GM23338 (cell line): ENCODE measurements at regions not wholly inside any gene's neighbourhood (a gene's known extent, or its start where the extent isn't known, plus 50 kb on each side); places are given as distances from the start of the nearest gene placed in this dataset.

Experiments
- ATAC-seq: fragments of 200-7000 bp; cut with Tn5 transposase; 3 replicates; pipeline ENCODE4 v1.9.1; 2020
- DNase-seq: peaks from one replicate; pipeline ENCODE4 v3.0.0-alpha.2; 2015; ENCODE audit warnings: low spot score
- H2AFZ ChIP-seq: fragments of 200-600 bp; sonication (generic); 2 replicates; pipeline ENCODE4 v1.8.0; 2016; ENCODE audit warnings: antibody characterized with exemption, mild to moderate bottlenecking, moderate library complexity
- H3F3A ChIP-seq: fragments of 200-600 bp; sonication (generic); replicated peaks from 2 replicates; pipeline ENCODE4 v1.8.0; 2017; ENCODE audit warnings: antibody characterized with exemption, mixed run types, low read depth
- H3K27ac ChIP-seq: fragments of 200-600 bp; sonication (generic); 2 replicates; pipeline ENCODE4 v1.6.1; 2016; ENCODE audit warnings: low read depth
- H3K27me3 ChIP-seq: fragments of 200-600 bp; sonication (generic); 2 replicates; pipeline ENCODE4 v1.8.0; 2016; ENCODE audit warnings: mild to moderate bottlenecking, mixed run types, moderate library complexity; ENCODE audit not compliant: insufficient read depth
- H3K36me3 ChIP-seq: fragments of 200-600 bp; sonication (generic); 2 replicates; pipeline ENCODE4 v1.8.0; 2016; ENCODE audit warnings: mild to moderate bottlenecking; ENCODE audit not compliant: insufficient read depth
- H3K4me1 ChIP-seq: fragments of 200-600 bp; sonication (generic); 2 replicates; pipeline ENCODE4 v1.8.0; 2016; ENCODE audit warnings: mild to moderate bottlenecking, moderate library complexity; ENCODE audit not compliant: insufficient read depth
- H3K4me2 ChIP-seq: fragments of 200-600 bp; sonication (generic); 2 replicates; pipeline ENCODE4 v1.7.1; 2017; ENCODE audit warnings: mixed run types
- H3K4me3 ChIP-seq: fragments of 200-600 bp; sonication (generic); 2 replicates; pipeline ENCODE4 v1.6.1; 2016; ENCODE audit warnings: mixed run types
- H3K79me2 ChIP-seq: fragments of 200-600 bp; sonication (generic); replicated peaks from 2 replicates; pipeline ENCODE4 v1.8.0; 2017; ENCODE audit warnings: mild to moderate bottlenecking; ENCODE audit not compliant: insufficient read depth
- H3K9me2 ChIP-seq: fragments of 200-600 bp; sonication (generic); 2 replicates; pipeline ENCODE4 v1.8.0; 2017; ENCODE audit not compliant: insufficient read depth
- H4K20me1 ChIP-seq: fragments of 200-600 bp; sonication (generic); replicated peaks from 2 replicates; pipeline ENCODE4 v1.8.0; 2017; ENCODE audit warnings: mild to moderate bottlenecking; ENCODE audit not compliant: insufficient read depth
- H3K27ac Mint-ChIP-seq: 2 replicates; pipeline ENCODE4 v1.8.0; 2020; ENCODE audit warnings: inconsistent platforms, mild to moderate bottlenecking, moderate library complexity, mixed read lengths
- H3K27me3 Mint-ChIP-seq: 3 replicates; pipeline ENCODE4 v1.8.0; 2022; ENCODE audit warnings: low read depth, mild to moderate bottlenecking, moderate library complexity, mixed read lengths, inconsistent platforms; ENCODE audit not compliant: insufficient read depth, poor library complexity
- H3K36me3 Mint-ChIP-seq: 3 replicates; pipeline ENCODE4 v1.8.0; 2021; ENCODE audit warnings: low read depth, mild to moderate bottlenecking, inconsistent platforms, moderate library complexity, mixed read lengths
- H3K4me1 Mint-ChIP-seq: 3 replicates; pipeline ENCODE4 v1.8.0; 2020; ENCODE audit warnings: mild to moderate bottlenecking, inconsistent platforms, mixed read lengths
- H3K4me3 Mint-ChIP-seq: 3 replicates; pipeline ENCODE4 v1.8.0; 2021; ENCODE audit warnings: moderate library complexity, mild to moderate bottlenecking, inconsistent platforms, mixed read lengths
- H3K9me3 Mint-ChIP-seq: 3 replicates; pipeline ENCODE4 v1.8.0; 2020; ENCODE audit warnings: moderate library complexity, mild to moderate bottlenecking, inconsistent platforms, mixed read lengths
- EZH2 ChIP-seq: fragments of 200-600 bp; sonication (generic); IDR thresholded peaks from one replicate; pipeline ENCODE4 v1.8.0; 2017; ENCODE audit warnings: antibody characterized with exemption, mild to moderate bottlenecking, low read depth; ENCODE audit not compliant: unreplicated experiment
- NANOG ChIP-seq: IDR thresholded peaks from 2 replicates; pipeline ENCODE4 v1.6.1; 2016; ENCODE audit warnings: antibody characterized with exemption, borderline replicate concordance
- POLR2AphosphoS5 ChIP-seq: IDR thresholded peaks from 2 replicates; pipeline ENCODE4 v1.6.1; 2016; ENCODE audit warnings: antibody characterized with exemption, low read depth
- STAT1 ChIP-seq: IDR thresholded peaks from one replicate; pipeline ENCODE4 v1.6.1; 2016; ENCODE audit warnings: antibody characterized with exemption; ENCODE audit not compliant: unreplicated experiment
- ZNF114 ChIP-seq: fragments of 250-450 bp; sonication (Bioruptor Pico); IDR thresholded peaks from 2 replicates; pipeline ENCODE4 v1.5.0; 2020; ENCODE audit warnings: mild to moderate bottlenecking, moderate library complexity
- ZNF331 ChIP-seq: fragments of 250-450 bp; sonication (Bioruptor Pico); IDR thresholded peaks from 2 replicates; pipeline ENCODE4 v1.5.0; 2020; ENCODE audit warnings: low read depth, mild to moderate bottlenecking, moderate library complexity
- TF ChIP-seq, protein P1 (sequence below): IDR thresholded peaks from one replicate; pipeline ENCODE4 v1.6.1; 2018; ENCODE audit warnings: antibody characterized with exemption; ENCODE audit not compliant: unreplicated experiment

DNA sequence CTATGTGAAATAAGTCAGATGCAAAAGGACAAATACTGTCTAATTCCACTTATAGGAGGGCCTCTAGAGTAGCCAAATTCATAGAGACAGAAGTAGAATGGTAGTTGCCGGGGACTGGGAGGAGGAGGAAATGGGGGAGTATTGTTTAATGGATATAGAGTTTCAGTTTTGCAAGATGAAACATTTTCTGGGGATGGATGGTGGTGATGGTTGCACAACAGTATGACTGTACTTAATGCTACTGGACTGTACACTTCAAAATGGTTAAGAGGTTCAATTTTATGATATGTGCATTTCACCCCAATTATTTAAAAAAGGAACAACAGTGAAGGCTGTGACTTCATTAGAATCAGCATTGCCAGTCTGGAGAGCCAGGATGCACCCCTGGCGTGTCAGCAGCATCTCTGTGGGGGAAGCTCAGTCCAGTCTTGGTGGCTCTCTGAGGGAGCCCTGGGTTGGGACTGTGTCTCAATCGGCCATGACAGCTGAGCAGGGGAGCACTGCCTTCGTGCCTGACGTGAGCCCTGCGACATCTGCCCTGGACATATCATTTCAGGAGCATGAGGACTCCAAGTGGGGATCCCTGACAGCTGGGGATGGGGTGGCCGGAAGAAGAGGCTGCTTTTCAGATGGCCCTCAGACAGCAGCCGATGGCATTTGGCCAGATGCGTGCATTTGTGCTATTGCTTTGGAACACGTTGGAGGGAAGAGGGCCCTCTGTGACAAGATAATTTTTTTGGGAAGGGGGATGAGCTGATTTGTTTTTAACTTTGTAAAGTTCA lies 130.8 kb upstream of the STC2 start (continued):
- no peak for TF ChIP-seq EZH2

DNA sequence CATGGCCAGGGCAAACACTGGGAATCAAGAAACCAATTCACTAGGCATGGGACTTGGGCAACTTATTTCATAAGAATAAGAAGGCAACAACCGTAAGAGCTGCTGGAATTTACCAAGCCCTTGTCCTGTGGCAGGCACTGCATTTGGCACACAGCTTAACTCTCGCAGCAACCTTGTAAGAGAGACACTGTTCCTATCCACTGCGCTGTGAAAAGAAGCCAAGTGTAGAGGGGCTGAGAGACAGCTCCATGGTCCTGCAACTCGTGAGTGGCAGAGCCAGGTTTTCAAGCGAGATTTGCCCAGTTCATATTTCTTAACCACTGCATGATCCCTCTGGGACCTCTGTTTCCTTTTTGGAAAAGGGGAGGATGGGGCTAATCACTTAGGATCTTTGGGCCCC lies 129.3 kb upstream of the STC2 start:
- no peaks in the 10 kb centered on the region for H4K20me1 ChIP-seq
- no peak for DNase-seq
- TF ChIP-seq, protein P1, sequence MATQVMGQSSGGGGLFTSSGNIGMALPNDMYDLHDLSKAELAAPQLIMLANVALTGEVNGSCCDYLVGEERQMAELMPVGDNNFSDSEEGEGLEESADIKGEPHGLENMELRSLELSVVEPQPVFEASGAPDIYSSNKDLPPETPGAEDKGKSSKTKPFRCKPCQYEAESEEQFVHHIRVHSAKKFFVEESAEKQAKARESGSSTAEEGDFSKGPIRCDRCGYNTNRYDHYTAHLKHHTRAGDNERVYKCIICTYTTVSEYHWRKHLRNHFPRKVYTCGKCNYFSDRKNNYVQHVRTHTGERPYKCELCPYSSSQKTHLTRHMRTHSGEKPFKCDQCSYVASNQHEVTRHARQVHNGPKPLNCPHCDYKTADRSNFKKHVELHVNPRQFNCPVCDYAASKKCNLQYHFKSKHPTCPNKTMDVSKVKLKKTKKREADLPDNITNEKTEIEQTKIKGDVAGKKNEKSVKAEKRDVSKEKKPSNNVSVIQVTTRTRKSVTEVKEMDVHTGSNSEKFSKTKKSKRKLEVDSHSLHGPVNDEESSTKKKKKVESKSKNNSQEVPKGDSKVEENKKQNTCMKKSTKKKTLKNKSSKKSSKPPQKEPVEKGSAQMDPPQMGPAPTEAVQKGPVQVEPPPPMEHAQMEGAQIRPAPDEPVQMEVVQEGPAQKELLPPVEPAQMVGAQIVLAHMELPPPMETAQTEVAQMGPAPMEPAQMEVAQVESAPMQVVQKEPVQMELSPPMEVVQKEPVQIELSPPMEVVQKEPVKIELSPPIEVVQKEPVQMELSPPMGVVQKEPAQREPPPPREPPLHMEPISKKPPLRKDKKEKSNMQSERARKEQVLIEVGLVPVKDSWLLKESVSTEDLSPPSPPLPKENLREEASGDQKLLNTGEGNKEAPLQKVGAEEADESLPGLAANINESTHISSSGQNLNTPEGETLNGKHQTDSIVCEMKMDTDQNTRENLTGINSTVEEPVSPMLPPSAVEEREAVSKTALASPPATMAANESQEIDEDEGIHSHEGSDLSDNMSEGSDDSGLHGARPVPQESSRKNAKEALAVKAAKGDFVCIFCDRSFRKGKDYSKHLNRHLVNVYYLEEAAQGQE: no peak
- no peak for TF ChIP-seq NANOG
- TF ChIP-seq STAT1: no peak
- TF ChIP-seq ZNF114 (CRISPR knock-in tag): no peak
- TF ChIP-seq EZH2: no peak
- TF ChIP-seq POLR2AphosphoS5: no peak

DNA sequence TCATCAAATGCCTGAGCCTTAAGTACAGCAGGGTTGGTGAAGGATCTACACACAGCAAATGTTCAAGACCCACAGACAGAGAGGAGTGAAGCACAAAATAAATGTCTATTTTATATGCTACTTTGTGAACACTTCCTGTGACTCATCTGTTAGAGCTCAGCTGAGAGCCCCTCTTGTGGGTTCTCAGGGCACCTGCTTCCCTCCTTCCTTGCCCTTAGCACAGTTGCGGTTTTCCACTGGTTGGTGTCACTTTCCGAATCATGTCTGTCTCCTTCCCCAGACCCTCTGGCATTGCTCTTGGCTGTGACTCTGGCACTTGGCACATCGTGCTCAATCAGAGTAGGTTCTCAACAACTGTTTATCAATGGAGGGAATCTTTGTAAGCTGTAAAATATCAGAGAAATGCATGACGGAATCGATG lies 128.5 kb upstream of the STC2 start:
- Histone ChIP-seq H2AFZ (no peak overlapping the region), H3F3A (no peaks in the 10 kb centered on the region), H3K9me2 (no peaks in the 10 kb centered on the region; the same call in 1 of the 2 replicates), H3K27ac (no peak overlapping the region), H3K36me3 (no peaks in the 10 kb centered on the region), H3K4me1 (no peaks in the 10 kb centered on the region), H3K79me2 (no peaks in the 10 kb centered on the region), H3K27me3 (no peaks in the 10 kb centered on the region), H3K4me3 (no peak overlapping the region), H4K20me1 (no peaks in the 10 kb centered on the region), H3K4me2 (no peak overlapping the region)
- H3K4me3 Mint-ChIP-seq: no peak overlapping the region
- no peak for ATAC-seq
- no peaks in the 10 kb centered on the region; the same call in 2 of the 3 replicates for H3K4me1 Mint-ChIP-seq
- H3K27me3 Mint-ChIP-seq: no peaks in the 10 kb centered on the region
- no peak overlapping the region for H3K27ac Mint-ChIP-seq
- H3K9me3 Mint-ChIP-seq: no peaks in the 10 kb centered on the region
- DNase-seq: no peak
- no peaks in the 10 kb centered on the region for H3K36me3 Mint-ChIP-seq
- no peak for TF ChIP-seq ZNF114 (CRISPR knock-in tag)
- no peak for TF ChIP-seq ZNF331 (CRISPR knock-in tag)

More for the DNA sequence above, 129.3 kb upstream of the STC2 start:
- no peak overlapping the region for H3K4me2 ChIP-seq
- no peaks in the 10 kb centered on the region for H3K27me3 ChIP-seq
- Mint-ChIP-seq H3K27ac (no peak overlapping the region), H3K9me3 (no peaks in the 10 kb centered on the region), H3K4me3 (no peak overlapping the region), H3K36me3 (no peaks in the 10 kb centered on the region; the same call in 2 of the 3 replicates), H3K27me3 (no peaks in the 10 kb centered on the region), H3K4me1 (no peaks in the 10 kb centered on the region; the same call in 2 of the 3 replicates)
- 0 out of 2 replicates have a peak overlapping the region, but pooled peaks have one; percentile 3 for H2AFZ ChIP-seq
- H3K36me3 ChIP-seq: no peaks in the 10 kb centered on the region
- H3K4me3 ChIP-seq: no peak overlapping the region
- no peaks in the 10 kb centered on the region for H3F3A ChIP-seq
- H3K9me2 ChIP-seq: no peaks in the 10 kb centered on the region; the same call in 1 of the 2 replicates
- no peaks in the 10 kb centered on the region for H3K79me2 ChIP-seq
- H3K4me1 ChIP-seq: no peaks in the 10 kb centered on the region
- no peak overlapping the region for H3K27ac ChIP-seq
- no peak for ATAC-seq
